Fibroblast of skin of left biceps (primary cell): ENCODE measurements at regions not wholly inside any gene's neighbourhood (a gene's known extent, or its start where the extent isn't known, plus 50 kb on each side); places are given as distances from the start of the nearest gene placed in this dataset.

Experiments used
- DNase-seq, 2 experiments: peaks; one replicate each; pipeline ENCODE4 v3.0.0-alpha.2; 2013; ENCODE audit warnings: low read depth in 2 of 2

- no peak for DNase-seq
Observed at GRCh38 chr2:176612036-176612435, 342.8 kb downstream of the MTX2 start.

- DNase-seq = no peak
Observed at GRCh38 chr2:176612736-176613135, 343.5 kb downstream of the MTX2 start.

GRCh38 chr2:176613323-176613987, 344.2 kb downstream of the MTX2 start:
- peak; percentile 90 to 91 for DNase-seq

DNA sequence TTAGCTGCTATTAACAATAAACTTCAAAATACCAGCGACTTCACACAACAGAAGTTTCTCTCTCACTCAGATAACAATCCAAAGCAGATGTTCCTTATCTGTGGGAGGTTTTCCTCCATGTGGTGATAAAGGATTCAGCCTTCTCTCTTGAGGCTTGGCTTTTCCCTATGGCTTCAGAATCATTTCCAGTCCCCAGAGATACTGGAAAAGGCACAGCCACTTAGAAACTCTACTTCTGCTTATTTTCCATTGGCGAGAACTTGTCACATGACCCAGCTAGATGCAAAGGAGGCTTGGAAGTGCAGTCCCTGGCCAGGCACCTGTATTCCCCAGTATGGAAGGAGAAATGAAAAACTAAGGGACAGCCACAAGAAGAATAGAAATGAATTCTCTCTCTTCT, 344.8 kb downstream of the MTX2 start:
- DNase-seq = peak in 1 of 2 experiments; percentile 30

DNA sequence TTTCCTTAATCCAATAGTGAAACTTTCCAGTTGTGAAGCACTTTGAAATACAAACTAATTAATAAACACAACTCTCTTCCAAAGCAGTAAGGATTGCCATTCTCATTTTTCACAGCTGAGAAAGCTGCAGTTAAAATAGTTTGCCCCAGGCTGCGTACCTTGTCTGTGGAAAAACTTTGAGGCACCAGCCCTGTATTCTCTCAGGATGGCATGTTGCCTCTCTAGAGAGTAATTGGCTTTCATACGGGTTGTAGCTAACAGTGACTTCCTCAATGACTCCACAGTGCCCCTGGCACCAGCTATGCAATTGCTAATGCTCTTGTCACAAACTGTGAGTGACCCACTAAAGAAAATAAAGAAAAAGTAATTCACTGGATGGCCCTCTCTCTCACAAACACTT, 345.7 kb downstream of the MTX2 start:
- DNase-seq = no peak

DNA sequence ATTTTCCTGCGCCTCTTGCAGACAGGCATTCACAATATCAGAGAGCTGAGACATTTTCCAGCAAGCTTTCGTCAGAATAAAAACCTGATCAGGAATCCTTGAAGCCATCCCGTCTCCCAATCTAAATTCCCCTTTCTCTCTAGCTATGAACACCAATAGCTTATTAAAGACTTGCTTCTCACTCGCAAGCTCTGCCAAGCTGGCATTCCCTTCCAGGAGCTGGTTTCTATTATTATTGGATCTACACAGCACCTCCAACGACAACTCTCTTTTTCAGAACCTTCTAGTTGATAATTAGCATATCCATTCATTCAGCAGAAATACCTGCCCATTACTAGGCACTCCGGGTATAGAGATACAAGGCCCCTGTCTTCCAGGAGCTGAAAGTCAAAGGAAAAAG, 350.3 kb downstream of the MTX2 start:
- DNase-seq = no peak

- no peak for DNase-seq
Observed at GRCh38 chr2:176621350-176621749, 352.1 kb downstream of the MTX2 start.

- no peak for DNase-seq
Observed at GRCh38 chr2:176622792-176623191, 353.6 kb downstream of the MTX2 start.

DNA sequence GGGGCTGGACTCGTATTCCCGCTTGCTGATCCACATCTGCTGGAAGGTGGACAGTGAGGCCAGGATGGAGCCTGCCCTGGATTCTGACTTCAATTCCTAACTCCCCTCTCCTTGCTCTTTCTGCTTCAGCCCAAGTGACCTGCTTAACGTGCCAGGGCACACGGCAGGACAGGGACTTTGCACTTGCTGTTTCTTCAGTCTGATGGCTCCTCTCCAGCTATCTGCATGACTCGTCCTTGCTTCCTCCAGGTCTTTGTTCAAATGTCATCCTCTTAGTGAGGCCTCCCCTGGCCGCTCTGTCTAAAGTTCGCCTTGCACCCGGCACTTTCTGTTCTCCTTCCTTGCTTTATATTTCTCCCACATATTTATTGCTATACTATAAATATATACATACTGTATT, 357.6 kb downstream of the MTX2 start:
- DNase-seq = no peak

DNA sequence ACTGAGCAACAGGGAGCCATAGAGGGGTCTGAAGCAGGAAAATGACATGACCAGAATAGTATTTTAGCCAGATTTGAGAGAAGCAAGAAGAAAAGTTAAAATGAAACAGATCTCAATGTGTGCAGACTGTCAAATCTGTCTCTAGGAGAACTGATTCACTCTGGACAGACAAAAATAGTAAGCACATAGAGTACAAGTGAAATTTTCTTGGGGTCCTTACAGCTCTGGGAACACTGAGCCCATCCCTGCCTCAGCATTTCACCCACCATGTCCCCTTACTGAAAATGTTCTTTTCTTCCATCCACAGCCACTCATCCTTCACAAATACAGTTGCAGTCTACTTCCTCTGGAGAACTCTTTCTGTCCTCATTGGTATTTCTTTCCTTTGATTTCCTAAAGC, 359.2 kb downstream of the MTX2 start:
- DNase-seq = no peak

DNA sequence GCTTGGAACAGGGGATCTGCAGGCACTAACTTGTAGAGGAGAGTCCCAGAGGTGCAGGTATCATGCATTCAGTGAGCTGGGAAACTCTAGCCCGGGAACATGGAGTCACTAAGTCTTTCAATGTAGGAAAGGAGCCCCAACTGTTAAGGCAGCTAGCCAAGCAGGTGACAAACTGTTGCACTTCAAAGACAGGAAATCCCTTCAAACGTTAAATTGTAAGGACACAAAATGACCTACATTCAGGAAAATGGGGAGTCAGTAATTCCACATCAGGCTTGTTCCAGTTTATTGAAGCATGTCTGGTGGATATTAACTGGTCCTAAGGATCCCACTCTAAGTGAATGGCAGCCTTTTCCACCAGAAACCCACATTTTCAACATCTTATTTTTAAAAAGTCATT, 364.5 kb downstream of the MTX2 start:
- DNase-seq = no peak

DNA sequence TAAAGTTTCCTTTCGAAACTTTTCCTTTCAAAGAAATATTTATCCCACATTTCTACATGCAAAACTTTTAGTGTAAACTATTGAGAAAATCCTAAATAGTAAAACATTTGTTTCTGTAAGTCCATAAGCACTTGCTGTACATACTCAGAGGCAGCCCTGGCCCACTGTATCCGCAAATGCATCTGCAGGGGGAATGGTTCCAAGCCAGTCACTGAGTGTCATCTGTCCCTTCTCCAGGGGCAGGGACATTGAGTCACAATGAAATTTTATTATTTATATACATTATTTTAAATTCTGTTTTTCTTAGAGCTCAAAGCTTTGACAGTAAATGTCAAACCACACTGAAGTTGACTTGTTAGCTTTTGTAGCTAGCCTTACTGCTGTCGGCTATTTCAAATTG, 367.2 kb downstream of the MTX2 start:
- DNase-seq = no peak

DNA sequence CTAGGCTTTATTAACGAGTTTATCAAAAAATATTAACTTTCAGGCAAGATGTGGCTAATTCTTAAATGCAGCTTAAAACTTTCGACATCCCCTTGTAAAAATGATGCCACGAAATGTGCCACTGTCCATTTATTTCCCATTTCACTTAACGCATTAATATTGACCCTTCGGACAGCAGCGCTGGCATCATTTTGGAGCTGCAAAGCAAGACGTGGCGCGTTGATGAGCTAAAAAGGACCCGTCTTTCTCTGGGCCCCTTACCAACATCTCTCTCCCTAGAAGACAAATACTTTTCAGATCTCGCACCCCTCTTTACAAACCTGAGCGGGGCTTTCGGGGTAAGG, 367.9 kb downstream of the MTX2 start:
- no peak for DNase-seq

- peak in 1 of 2 experiments; percentile 45 for DNase-seq
Observed at GRCh38 chr2:176637486-176638166, 368.4 kb downstream of the MTX2 start.

- peak in 1 of 2 experiments; percentile 61 for DNase-seq
Observed at GRCh38 chr2:176638167-176639015, 369.1 kb downstream of the MTX2 start.

DNA sequence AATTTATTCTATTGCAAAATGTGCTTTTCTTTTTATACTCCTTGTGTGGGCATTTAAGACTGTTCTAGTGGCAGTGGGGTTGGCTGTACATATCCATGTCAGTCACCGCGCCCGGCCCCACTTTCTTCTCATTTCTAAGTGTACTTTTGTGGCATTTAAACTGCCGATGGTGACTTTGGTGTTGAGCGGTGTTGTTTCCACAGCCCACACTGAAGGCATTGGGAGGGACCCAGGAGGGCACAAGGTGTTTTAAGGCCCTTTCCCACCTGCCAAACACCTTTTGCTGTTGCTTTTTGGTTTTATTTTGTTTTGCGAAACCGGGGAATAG, 369.7 kb downstream of the MTX2 start:
- no peak for DNase-seq

- no peak for DNase-seq
Observed at GRCh38 chr2:176639671-176640070, 370.4 kb downstream of the MTX2 start.

DNA sequence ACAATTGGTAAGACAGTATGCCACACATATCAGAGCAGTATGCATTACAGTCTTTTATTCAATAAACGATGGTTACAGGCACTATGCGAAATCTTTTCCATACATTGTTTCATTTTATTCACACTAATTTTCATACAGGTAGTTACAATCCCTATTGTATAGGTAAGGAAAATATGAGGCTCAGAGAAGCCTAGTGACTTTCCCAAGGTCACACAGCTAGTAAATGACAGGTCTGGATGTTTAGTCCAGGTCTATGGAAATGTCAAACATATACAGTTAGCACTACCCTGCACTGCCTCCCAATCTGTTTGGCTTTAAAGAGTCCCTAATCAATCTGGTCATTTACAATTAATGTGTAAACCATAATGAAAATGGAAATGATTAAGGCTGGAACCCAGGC, 372.2 kb downstream of the MTX2 start:
- DNase-seq = no peak

- DNase-seq = peak; percentile 78 to 86
Observed at GRCh38 chr2:176642074-176642473, 372.8 kb downstream of the MTX2 start.

DNA sequence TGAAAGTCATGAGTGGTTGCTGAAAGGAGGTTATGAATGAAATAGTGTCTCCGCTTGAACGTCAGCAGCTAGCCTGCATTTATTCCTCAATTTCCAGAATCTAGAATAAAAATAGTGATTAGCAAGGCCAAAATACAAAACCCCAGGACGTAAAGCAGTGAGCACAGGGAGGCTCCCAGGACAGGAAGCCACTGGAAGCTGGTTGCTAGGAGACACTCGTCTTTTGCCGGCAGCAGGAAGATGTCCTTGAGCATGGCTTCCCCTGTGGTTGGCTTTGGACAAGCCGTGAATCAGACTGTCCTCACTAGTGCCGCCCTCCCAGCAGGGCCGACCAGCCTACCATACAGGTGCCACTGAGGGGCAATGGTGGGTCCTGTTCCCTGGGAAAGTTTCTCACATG, 374.4 kb downstream of the MTX2 start:
- DNase-seq = no peak

DNA sequence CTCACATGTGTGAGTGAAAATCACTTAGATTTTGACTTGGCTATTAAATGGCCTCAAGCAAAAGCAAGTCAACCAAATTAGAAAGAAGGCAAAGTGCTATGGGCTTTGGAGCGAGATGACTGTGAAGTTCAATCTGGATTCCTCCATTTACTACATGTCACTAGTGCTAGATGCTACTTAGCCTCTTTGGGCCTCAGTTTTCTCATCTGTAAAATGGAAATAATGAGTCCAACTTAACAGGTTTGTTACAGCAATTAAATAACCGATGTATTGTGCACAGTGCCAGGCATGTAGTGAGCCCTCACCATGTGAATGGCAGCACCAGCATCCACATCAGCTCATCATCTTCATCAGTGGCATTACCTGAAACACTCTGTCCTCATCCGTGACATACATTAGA, 376.3 kb downstream of the MTX2 start:
- no peak for DNase-seq

DNA sequence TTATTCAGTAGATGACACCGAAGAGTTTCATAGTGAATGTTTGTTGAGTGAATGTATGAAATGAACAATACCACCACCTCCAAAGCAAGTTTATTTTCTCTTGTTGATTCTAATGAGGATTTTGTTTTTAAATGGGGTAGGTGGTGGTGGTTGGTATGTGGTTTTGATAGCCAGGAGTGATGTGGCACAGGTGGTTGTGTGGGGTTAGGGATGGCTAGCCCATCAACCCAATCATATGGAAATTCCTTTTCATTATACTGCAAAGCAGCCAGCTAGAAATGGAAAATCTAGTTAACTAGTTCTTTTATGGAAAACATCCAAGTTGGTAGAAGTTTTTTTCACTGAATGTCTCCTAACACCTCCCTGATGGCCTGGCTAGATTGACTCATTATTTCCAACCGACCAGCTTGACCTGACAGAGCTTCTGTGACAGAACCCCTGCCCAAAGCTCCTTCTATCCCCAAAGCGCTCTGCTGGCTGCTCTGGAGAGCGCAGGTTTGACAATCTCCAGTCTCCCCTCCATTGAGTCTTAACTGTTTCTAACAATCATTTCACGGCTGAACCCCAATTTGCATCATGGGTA, 376.9 kb downstream of the MTX2 start:
- no peak for DNase-seq
